NCI-H510A treated with DMSO at 0.1 percent for 48 hours (cell line): ENCODE measurements at regions not wholly inside any gene's neighbourhood (a gene's known extent, or its start where the extent isn't known, plus 50 kb on each side); places are given as distances from the start of the nearest gene placed in this dataset.

Source experiments
- DNase-seq: peaks from one replicate; lab custom pipeline; 2025; lab: John Stamatoyannopoulos, UW

DNA sequence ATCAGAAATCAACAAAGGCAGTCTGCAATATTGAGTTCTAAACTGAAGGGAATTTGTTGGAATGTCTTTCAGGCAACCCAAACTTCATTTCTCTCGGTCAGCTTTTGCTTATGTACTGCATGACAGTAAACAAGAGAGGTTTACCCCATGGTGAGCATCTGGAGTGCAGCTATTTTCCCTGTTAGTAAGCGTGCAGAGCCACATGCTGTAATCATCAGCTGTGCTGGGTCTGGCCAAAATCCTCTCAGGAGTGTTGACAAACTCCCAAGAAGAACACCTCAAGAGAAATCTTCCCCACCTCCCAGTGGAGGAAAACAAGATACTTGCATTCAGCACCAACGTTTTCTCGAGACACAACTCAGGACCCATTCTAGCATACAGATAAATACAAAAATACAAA lies 83.6 kb upstream of the ADAMTSL1 start:
- peak; percentile 8 for DNase-seq

GRCh38 chr9:18393340-18394130 lies 80.4 kb upstream of the ADAMTSL1 start:
- peak; percentile 65 for DNase-seq

DNA sequence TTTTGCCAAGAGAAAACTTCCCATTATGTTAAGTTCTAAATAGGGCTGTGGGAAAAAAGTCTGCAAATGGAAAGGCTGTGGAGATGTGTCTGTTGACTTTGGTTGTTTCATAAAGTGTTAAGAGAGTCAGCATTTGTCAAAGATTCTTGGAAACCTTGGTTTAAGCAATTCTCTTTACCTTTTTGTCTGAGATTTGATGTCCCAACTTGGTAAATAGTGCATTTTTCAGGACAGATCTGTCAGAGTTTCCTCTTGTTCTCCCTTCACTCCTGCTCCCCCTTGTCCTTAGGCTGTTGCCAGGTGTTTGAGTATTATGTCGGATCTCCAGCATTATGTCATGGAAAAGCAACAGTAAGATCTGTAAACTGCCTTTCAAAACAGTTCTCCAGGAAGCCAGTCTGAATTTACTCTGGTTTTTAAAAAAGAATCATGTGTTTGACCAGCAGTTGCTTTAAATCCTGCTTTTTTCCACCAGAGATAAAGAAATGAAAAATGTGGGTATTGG lies 79.1 kb upstream of the ADAMTSL1 start:
- DNase-seq = peak; percentile 26

DNA sequence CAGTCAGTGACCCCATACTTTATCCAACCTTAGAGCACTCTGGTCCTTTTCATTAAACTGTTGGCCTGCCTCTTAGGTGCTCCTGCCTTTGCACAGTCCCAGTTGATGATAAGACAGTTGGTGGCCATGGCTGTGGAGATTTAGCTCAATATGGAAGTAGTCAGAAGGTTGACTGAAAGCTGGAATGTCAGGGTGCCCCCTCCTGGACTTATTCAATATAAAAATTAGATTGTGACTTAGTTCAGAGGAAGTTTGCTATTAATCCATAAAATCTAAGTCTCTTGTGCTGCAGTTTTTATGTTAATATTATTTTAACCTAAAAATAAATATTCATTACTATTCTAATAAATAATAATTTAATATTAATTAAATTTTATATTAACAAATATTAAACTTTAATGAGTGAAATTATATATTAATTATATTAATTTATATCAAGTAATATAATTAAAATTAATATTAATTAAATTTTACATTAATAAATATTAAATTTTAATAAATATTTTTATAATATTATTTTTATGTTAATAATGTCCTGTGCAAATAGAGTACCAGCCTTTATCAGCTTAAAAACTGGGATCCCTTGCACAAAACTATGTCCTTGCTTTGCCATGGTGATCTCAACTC lies 77.7 kb upstream of the ADAMTSL1 start:
- DNase-seq = peak; percentile 29

- DNase-seq = no peak
Measured at GRCh38 chr9:18397076-18397475, 76.9 kb upstream of the ADAMTSL1 start.

- DNase-seq = no peak
Measured at GRCh38 chr9:18398038-18398437, 75.9 kb upstream of the ADAMTSL1 start.

GRCh38 chr9:18404434-18405029 lies 69.4 kb upstream of the ADAMTSL1 start:
- no peak for DNase-seq

- DNase-seq = no peak
Measured at GRCh38 chr9:18405240-18405639, 68.7 kb upstream of the ADAMTSL1 start.

DNA sequence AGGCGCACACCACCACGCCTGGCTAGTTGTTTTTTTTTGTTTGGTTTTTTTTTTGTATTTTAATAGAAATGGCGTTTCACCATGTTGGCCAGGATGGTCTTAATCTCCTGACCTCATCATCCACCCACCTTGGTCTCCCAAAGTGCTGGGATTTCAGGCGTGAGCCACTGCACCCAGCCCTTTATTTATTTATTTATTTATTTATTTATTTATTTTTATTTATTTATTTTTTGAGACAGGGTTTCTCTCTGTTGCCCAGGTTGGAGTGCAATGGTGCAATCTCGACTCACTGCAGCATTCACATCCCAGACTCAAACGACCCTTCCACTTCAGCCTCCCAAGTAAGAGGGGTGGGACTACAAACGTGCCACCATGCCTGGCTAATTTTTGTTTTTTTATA lies 63.0 kb upstream of the ADAMTSL1 start:
- DNase-seq = no peak

- DNase-seq = peak; percentile 20
Measured at GRCh38 chr9:18421391-18421790, 52.6 kb upstream of the ADAMTSL1 start.

GRCh38 chr9:18422296-18423036 lies 51.5 kb upstream of the ADAMTSL1 start:
- no peak for DNase-seq

GRCh38 chr9:18423791-18424531 lies 50.0 kb upstream of the ADAMTSL1 start:
- DNase-seq = no peak
